ENCODE measurements at regions not wholly inside any gene's neighbourhood (a gene's known extent, or its start where the extent isn't known, plus 50 kb on each side); places are given as distances from the start of the nearest gene placed in this dataset.

DNA sequence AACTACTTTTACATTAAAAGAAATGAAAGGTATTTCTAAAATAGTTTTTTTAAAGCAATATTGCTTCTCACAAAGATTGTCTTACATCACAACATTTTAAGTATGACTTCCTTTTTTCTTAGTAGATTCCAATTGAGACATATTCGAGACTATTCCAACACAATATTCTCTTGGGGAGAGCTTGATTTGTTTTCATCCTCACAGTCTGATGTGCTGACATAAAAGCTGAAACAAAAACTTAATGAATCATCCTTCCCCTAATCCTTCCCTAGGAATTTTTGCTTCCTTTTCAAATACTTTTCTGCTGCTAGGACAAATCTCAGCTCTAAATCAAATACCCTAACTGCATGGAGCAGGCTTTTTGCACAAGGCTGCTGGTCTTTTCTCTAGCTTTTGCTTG lies 245.8 kb upstream of the MAP3K1 start:
- TF ChIP-seq EZH2 (IDR thresholded peaks at IDR 0.05; ENCODE audit: borderline replicate concordance, insufficient read depth, low read length, poor library complexity, severe bottlenecking) (no peak), EP300 (conservative IDR thresholded peaks at IDR 0.05; ENCODE audit: poor library complexity, severe bottlenecking) (no peak)
- TF ChIP-seq, protein P1, sequence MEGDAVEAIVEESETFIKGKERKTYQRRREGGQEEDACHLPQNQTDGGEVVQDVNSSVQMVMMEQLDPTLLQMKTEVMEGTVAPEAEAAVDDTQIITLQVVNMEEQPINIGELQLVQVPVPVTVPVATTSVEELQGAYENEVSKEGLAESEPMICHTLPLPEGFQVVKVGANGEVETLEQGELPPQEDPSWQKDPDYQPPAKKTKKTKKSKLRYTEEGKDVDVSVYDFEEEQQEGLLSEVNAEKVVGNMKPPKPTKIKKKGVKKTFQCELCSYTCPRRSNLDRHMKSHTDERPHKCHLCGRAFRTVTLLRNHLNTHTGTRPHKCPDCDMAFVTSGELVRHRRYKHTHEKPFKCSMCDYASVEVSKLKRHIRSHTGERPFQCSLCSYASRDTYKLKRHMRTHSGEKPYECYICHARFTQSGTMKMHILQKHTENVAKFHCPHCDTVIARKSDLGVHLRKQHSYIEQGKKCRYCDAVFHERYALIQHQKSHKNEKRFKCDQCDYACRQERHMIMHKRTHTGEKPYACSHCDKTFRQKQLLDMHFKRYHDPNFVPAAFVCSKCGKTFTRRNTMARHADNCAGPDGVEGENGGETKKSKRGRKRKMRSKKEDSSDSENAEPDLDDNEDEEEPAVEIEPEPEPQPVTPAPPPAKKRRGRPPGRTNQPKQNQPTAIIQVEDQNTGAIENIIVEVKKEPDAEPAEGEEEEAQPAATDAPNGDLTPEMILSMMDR (IDR thresholded peaks at IDR 0.05; ENCODE audit: poor library complexity, severe bottlenecking): no peak
